T47D (cell line): ENCODE measurements at regions not wholly inside any gene's neighbourhood (a gene's known extent, or its start where the extent isn't known, plus 50 kb on each side); places are given as distances from the start of the nearest gene placed in this dataset.

Source experiments
- DNase-seq, 2 experiments: peaks; one replicate each; pipeline versions ENCODE4 v3.0.0 to v3.0.0-alpha.2; 2011 to 2012; ENCODE audit warnings: low read depth in 1 of 2, low spot score in 1 of 2
- JUND ChIP-seq: IDR thresholded peaks from 2 replicates; pipeline ENCODE4 v1.6.1; 2012; ENCODE audit warnings: low read depth
- in situ Hi-C: cut with HindIII; loops from 2 replicates; pipeline ENCODE4 v1.10.0; 2016; ENCODE audit warnings: low sequenced_read_pairs, low pct_unique_long_range_greater_than_20kb

DNA sequence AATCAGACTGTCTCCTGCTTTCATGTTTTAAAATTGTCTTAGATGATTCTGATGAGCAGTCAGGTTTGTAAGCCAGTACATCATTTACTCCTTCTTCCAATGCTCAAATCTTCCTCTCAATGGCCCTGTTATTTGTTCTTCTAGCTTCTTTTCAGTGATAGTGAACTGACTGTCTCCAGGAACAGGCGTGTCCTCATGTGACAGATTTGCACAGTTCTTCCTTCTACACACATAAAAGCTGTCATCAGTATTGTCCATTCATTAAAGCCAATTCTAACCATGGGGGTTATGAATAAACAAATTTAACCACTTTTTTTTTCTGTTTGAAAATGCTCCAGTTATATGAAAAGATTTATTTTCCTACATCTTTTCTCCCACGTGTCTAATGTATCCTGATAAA, 308.7 kb upstream of the SORCS1 start:
- TF ChIP-seq JUND = no peak
- in situ Hi-C loops = no loop called here
- no peak for DNase-seq

DNA sequence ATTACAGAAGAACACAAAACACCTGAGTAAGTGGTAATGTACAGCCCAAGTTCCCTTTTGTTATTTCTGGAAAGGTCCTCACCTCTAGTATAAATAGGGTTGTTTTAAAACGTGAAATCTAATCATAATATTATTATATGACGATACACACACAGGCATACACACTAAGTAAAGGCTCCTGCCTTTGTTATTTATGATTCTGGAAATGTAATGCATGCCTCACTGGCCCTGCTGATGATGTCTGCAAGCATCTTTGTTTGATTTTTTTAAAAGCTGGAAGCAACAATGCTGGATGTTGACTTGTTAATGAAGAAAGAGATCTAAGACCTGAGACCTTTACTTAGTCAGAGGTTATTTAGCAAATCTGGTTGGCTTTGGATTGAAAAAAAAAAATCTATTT, 307.4 kb upstream of the SORCS1 start:
- DNase-seq = no peak
- in situ Hi-C loops = no loop called here
- no peak for TF ChIP-seq JUND

- TF ChIP-seq JUND = no peak
- no peak for DNase-seq
- in situ Hi-C loops = no loop called here
Measured at GRCh38 chr10:107453561-107453960, 289.1 kb upstream of the SORCS1 start.

DNA sequence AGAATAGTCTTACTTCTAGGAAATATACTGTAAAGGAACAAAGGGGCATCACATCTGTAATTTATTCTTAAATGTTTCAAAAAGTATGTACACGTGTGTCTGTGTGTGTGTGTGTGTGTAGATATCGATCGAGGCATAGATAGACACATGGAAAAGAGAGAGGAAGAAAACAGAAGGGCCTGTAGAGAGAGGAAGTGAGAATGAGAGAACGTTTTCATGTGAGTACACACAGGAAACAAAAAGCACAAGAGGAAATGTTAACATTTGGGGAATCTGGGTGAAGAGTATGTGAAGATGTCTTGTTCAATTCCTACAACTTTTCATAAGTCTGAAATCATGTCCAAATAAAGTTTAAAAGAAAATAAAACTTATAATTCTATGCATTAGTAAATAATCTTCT, 286.5 kb upstream of the SORCS1 start:
- in situ Hi-C loops = no loop called here
- TF ChIP-seq JUND = no peak
- no peak for DNase-seq

GRCh38 chr10:107450056-107450455, 285.6 kb upstream of the SORCS1 start:
- in situ Hi-C loops = no loop called here
- TF ChIP-seq JUND = no peak
- DNase-seq = no peak

DNA sequence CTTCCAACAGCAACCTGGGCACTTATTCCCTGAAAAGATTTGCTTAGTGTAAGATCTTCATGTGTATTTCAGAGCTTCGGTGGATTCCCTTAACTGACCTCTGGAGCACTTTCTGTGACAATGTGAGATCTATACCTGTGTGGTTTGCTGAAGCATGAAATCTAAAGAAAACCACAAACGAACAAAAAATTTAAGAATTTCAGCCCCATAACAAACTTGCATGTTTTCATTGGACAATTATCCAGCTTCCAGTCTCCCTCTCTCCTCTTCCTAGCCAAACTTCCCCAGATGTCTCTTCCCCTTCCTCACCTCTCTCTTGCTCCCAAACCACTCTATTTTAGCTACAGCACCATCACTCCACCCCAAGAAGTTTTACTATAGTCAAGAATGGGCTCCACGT, 279.9 kb upstream of the SORCS1 start:
- in situ Hi-C loops = no loop called here
- no peak for DNase-seq
- no peak for TF ChIP-seq JUND

GRCh38 chr10:107443813-107444212, 279.3 kb upstream of the SORCS1 start:
- DNase-seq = no peak
- TF ChIP-seq JUND = no peak
- in situ Hi-C loops = no loop called here

DNA sequence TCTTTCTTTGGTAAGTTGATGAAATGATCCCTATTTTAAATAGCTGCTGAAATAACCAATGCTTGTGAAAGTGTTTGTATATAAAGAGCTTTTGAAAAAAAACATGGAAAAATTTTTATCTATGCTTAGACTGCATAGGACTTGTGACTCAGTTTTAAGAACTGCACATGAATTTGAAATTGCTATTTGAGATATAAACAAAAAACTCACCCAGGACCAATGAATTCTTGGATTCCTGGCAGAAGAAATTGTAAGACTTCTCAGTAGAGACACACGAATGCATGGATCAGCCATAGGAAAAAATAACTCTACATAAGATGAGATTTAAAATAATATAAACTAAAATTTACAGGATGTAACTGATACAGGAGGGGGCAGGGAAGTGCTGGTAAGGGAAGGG, 278.8 kb upstream of the SORCS1 start:
- in situ Hi-C loops = no loop called here

DNA sequence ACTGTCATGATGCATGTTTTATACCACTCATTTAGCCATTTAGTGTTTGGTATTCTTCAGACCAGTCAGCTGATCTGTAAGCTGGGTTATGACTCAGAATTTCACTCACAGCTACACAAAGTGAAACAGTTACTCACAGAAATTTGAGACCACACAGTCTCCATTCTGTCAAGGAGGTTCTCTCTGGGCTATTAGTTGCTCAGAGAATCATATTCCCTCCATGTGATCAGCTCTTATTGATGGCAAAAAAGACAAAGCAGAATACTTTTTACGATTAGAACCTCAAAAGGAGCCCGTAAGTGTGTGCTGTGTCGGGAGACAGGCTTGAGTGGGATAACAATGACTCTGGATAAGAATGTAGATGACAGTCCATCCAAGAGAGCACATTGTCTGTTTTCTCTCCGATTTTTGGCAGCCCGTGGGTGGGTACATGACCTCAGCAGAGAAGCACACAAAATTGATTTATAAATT, 277.6 kb upstream of the SORCS1 start:
- in situ Hi-C loops = no loop called here
- no peak for TF ChIP-seq JUND
- DNase-seq = no peak

More for the DNA sequence above, 278.8 kb upstream of the SORCS1 start:
- no peak for DNase-seq
- no peak for TF ChIP-seq JUND

GRCh38 chr10:107440741-107441140, 276.2 kb upstream of the SORCS1 start:
- in situ Hi-C loops = no loop called here
- no peak for TF ChIP-seq JUND
- no peak for DNase-seq

DNA sequence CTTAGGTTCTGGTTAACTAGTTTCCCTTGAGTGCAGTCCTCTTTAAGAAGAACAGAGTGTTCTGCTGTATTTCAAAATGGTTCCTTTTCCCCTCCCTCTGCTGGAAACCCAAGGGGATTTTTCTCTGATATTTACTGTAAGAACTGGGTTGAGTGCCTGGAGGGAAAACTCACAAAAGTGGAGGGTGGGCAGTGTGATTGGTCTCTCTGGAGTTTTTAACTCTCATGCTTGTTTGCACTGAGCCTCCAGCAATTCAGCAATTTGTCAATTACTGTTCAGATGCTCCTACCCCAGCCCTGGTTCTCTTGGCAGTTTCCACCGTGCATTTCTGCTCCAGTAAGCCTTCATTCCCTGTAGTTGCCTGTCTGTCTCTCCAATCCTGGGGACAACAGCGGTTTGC, 273.4 kb upstream of the SORCS1 start:
- in situ Hi-C loops = no loop called here
- no peak for TF ChIP-seq JUND
- no peak for DNase-seq

DNA sequence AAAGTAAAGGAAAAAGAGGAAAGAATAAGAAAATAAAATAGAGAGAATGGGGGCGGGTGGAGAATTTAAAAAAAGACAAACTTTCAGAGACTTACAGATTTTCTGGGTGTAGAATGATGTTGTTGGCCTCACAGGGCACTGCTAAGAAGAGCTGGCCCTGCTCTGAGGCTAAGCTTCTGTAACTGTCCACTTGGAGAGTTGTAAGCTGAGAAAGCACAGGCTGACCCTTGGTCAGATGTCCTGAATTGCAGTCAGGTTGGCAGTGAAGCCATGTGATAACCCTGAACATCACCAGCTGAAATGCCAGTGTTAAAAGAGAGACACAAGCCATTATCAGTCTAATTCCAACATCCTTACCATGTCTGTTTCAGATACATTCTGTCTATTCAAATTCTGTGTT, 272.1 kb upstream of the SORCS1 start:
- TF ChIP-seq JUND = no peak
- in situ Hi-C loops = no loop called here
- no peak for DNase-seq

GRCh38 chr10:107434854-107435253, 270.3 kb upstream of the SORCS1 start:
- no peak for TF ChIP-seq JUND
- DNase-seq = no peak
- in situ Hi-C loops = no loop called here

DNA sequence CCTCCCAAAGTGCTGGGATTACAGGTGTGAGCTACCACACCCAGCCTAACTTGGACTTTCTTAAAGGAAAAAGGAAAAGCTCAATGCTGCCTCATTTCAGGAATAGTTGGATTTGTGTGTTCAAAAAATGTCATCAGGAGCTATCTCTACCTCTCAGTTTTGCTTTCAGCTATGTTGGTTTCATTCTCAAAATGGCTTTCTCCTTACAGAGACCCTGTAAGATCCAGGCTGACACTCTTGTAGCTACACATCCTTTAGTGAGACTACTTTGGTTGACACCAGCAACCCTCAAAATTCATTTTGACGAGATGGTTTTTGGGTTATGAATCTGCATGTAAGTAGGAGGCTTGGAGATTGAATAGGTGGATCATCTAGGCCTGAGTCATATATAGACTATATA, 269.7 kb upstream of the SORCS1 start:
- DNase-seq = no peak
- in situ Hi-C loops = no loop called here
- no peak for TF ChIP-seq JUND

DNA sequence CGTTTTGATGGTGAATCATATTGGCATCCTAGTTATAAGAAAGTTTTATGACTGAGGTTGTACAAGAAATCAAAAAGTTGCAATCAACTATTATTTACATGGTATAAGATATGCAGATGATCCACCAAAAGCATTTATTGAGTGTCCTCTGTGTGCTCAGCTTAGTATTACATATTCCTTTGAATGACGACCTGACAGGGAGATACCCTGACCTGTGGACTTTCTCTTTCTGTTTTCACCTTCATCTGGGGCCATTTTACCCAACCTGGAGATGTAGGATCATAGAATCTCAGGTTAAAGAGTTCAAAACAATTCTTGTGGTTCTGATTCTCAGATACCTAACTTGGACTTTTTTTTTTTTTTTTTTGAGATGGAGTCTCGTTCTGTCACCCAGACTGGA, 269.1 kb upstream of the SORCS1 start:
- DNase-seq = no peak
- in situ Hi-C loops = no loop called here
- no peak for TF ChIP-seq JUND
